GM12878 (cell line): ENCODE measurements at regions not wholly inside any gene's neighbourhood (a gene's known extent, or its start where the extent isn't known, plus 50 kb on each side); places are given as distances from the start of the nearest gene placed in this dataset.

Experiments used
- ATAC-seq: fragments of 200-7000 bp; cut with Tn5 transposase; 3 replicates; pipeline ENCODE4 v1.9.1; 2020; ENCODE audit warnings: mild to moderate bottlenecking, moderate library complexity
- BruUV-seq: library from RNA; stranded (reverse); fragments of 400-500 nt; replicated peaks from 2 replicates; lab custom pipeline; 2021; lab: Mats Ljungman, UMichigan
- CTCF ChIA-PET: fragments of 300-600 bp; sonication (Branson Sonifier 250); formaldehyde crosslinking; extraction: SDS; loops from one replicate; lab custom pipeline; 2021; ENCODE audit warnings: inconsistent platforms; lab: Yijun Ruan, JAX
- POLR2A ChIA-PET: fragments of 350-600 bp; formaldehyde crosslinking; extraction: SDS; loops from one replicate; lab custom pipeline; 2021; ENCODE audit warnings: inconsistent platforms; lab: Charles Lee
- RAD21 ChIA-PET: fragments of 300-600 bp; sonication (Branson Sonifier 250); formaldehyde crosslinking; loops from one replicate; lab custom pipeline; 2023; ENCODE audit warnings: antibody characterized with exemption; ENCODE audit not compliant: unreplicated experiment; lab: Charles Lee
- SMC1A ChIA-PET: fragments of 300-600 bp; sonication (Branson Sonifier 250); formaldehyde crosslinking; loops from one replicate; lab custom pipeline; 2023; ENCODE audit not compliant: unreplicated experiment, uncharacterized antibody; lab: Charles Lee
- DNase-seq: peaks from one replicate; pipeline ENCODE4 v3.0.0-alpha.2; 2011; ENCODE audit warnings: low read depth, low spot score
- FAIRE-seq: peaks from 3 replicates; lab custom pipeline; 2011; peaks lifted over from hg19 to GRCh38; lab: Jason Lieb, UNC
- H2AFZ ChIP-seq: 2 replicates; pipeline ENCODE4 v1.6.0; 2011; ENCODE audit warnings: low read depth, low read length, control low read depth; ENCODE audit not compliant: control insufficient read depth
- H3K27ac ChIP-seq: 2 replicates; pipeline ENCODE4 v1.5.1; 2011; ENCODE audit warnings: control low read depth; ENCODE audit not compliant: control insufficient read depth, insufficient read depth
- H3K27me3 ChIP-seq, 2 experiments: replicated peaks in 1 of 2; 2 replicates each; pipeline versions ENCODE4 v1.6.0 to v1.6.1; 2011; ENCODE audit warnings: low read length in 1 of 2; ENCODE audit not compliant: control insufficient read depth in 2 of 2, insufficient read depth in 2 of 2
- H3K36me3 ChIP-seq, 2 experiments: 2 replicates each; pipeline ENCODE4 v1.5.1; 2011; ENCODE audit warnings: low read length in 1 of 2; ENCODE audit not compliant: control insufficient read depth in 2 of 2, insufficient read depth in 2 of 2
- H3K4me1 ChIP-seq: 2 replicates; pipeline ENCODE4 v1.6.1; 2011; ENCODE audit warnings: mild to moderate bottlenecking, low read length, moderate library complexity, mixed read lengths; ENCODE audit not compliant: control insufficient read depth, insufficient read depth
- H3K4me2 ChIP-seq: 2 replicates; pipeline ENCODE4 v1.6.0; 2011; ENCODE audit warnings: control low read depth; ENCODE audit not compliant: control insufficient read depth, insufficient read depth
- H3K4me3 ChIP-seq: fragments of 200-600 bp; sonication (generic); 2 replicates; pipeline ENCODE4 v1.5.1; 2016
- H3K79me2 ChIP-seq: 2 replicates; pipeline ENCODE4 v1.6.0; 2011; ENCODE audit warnings: low read length; ENCODE audit not compliant: control insufficient read depth, insufficient read depth
- H3K9ac ChIP-seq: 2 replicates; pipeline ENCODE4 v1.8.0; 2011; ENCODE audit warnings: low read length, control low read depth, mixed read lengths; ENCODE audit not compliant: control insufficient read depth, insufficient read depth
- H3K9me3 ChIP-seq: replicated peaks from 3 replicates; pipeline ENCODE4 v1.5.1; 2011; ENCODE audit warnings: mild to moderate bottlenecking, low read length; ENCODE audit not compliant: control insufficient read depth, insufficient read depth
- H4K20me1 ChIP-seq: 2 replicates; pipeline ENCODE4 v1.6.0; 2011; ENCODE audit not compliant: control insufficient read depth, insufficient read depth
- CBFB ChIP-seq: IDR thresholded peaks from 2 replicates; pipeline ENCODE4 v1.6.1; 2016; ENCODE audit warnings: antibody characterized with exemption, low read depth
- CHD2 ChIP-seq: IDR thresholded peaks from 2 replicates; pipeline ENCODE4 v1.6.1; 2011; ENCODE audit warnings: low read depth, low read length, improper control_type of control experiment, borderline replicate concordance
- GABPA ChIP-seq: IDR thresholded peaks from 2 replicates; pipeline ENCODE4 v1.6.1; 2014; ENCODE audit warnings: antibody characterized with exemption, low read depth, mild to moderate bottlenecking, inconsistent platforms
- IRF4 ChIP-seq: IDR thresholded peaks from 2 replicates; pipeline ENCODE4 v1.6.1; 2011; ENCODE audit warnings: low read depth, low read length
- KDM1A ChIP-seq: fragments of 200-600 bp; sonication (generic); IDR thresholded peaks from 2 replicates; pipeline ENCODE4 v1.6.1; 2016; ENCODE audit warnings: borderline replicate concordance
- NR2C1 ChIP-seq: fragments of 450-650 bp; IDR thresholded peaks from 2 replicates; pipeline ENCODE4 v1.6.1; 2017; ENCODE audit warnings: antibody characterized with exemption, mild to moderate bottlenecking, moderate library complexity
- PML ChIP-seq: IDR thresholded peaks from 2 replicates; pipeline ENCODE4 v1.6.1; 2012; ENCODE audit warnings: low read length, inconsistent platforms
- RAD51 ChIP-seq: fragments of 450-650 bp; IDR thresholded peaks from 2 replicates; pipeline ENCODE4 v1.6.1; 2016; ENCODE audit warnings: moderate library complexity, mild to moderate bottlenecking, inconsistent platforms
- RCOR1 ChIP-seq: conservative IDR thresholded peaks from 2 replicates; pipeline ENCODE4 v1.6.1; 2012; ENCODE audit warnings: low read depth, low read length, improper control_type of control experiment
- SPI1 ChIP-seq: IDR thresholded peaks from 2 replicates; pipeline ENCODE4 v1.6.1; 2011; ENCODE audit warnings: low read depth, mild to moderate bottlenecking, low read length, moderate library complexity, borderline replicate concordance; ENCODE audit not compliant: insufficient read depth
- SRF ChIP-seq, 2 experiments: IDR thresholded peaks; 2 replicates each; pipeline ENCODE4 v1.6.1; 2011; ENCODE audit warnings: low read depth in 2 of 2, low read length in 2 of 2, mild to moderate bottlenecking in 1 of 2, moderate library complexity in 1 of 2
- STAT3 ChIP-seq: IDR thresholded peaks from 2 replicates; pipeline ENCODE4 v1.6.1; 2011; ENCODE audit warnings: low read depth, low read length, improper control_type of control experiment
- SUPT20H ChIP-seq: IDR thresholded peaks from 2 replicates; pipeline ENCODE4 v1.6.1; 2011; ENCODE audit warnings: low read depth, mild to moderate bottlenecking, low read length, moderate library complexity, borderline replicate concordance; ENCODE audit not compliant: control insufficient read depth
- ZBED1 ChIP-seq: IDR thresholded peaks from 2 replicates; pipeline ENCODE4 v1.6.1; 2016; ENCODE audit warnings: borderline replicate concordance
- ZNF274 ChIP-seq: IDR thresholded peaks from one replicate; pipeline ENCODE4 v1.8.0; 2011; ENCODE audit not compliant: insufficient read length, insufficient read depth
- ZNF384 ChIP-seq: IDR thresholded peaks from 2 replicates; pipeline ENCODE4 v1.6.1; 2012; ENCODE audit warnings: low read depth, mild to moderate bottlenecking, low read length, improper control_type of control experiment, borderline replicate concordance
- WGBS: methylation state at CpG from one replicate; pipeline ENCODE4 v1.1.6; 2016; ENCODE audit warnings: low lambda C conversion rate; ENCODE audit not compliant: insufficient replicate concordance, insufficient coverage; ENCODE audit errors: missing lambda C conversion rate; 5-methylcytosine and 5-hydroxymethylcytosine counted together
- in situ Hi-C: fragments of 300-500 bp; cut with MboI; formaldehyde crosslinking; loops from 9 replicates; pipeline ENCODE4 v1.14.3; 2018; ENCODE audit warnings: mixed read lengths
- intact Hi-C: fragments of 100-400 bp; cut with micrococcal nuclease; formaldehyde crosslinking; loops from one replicate; pipeline ENCODE4 v1.14.2; 2022; ENCODE audit not compliant: unreplicated experiment
- TF ChIP-seq, protein P1 (sequence below): IDR thresholded peaks from 2 replicates; pipeline ENCODE4 v1.6.1; 2011; ENCODE audit warnings: borderline replicate concordance, low read depth, mild to moderate bottlenecking, moderate library complexity, mixed read lengths, low read length; ENCODE audit not compliant: insufficient read depth; ENCODE audit errors: extremely low read length
- TF ChIP-seq, protein P2 (sequence below): fragments of 450-650 bp; IDR thresholded peaks from 2 replicates; pipeline ENCODE4 v1.6.1; 2018; ENCODE audit warnings: mild to moderate bottlenecking, low read depth, moderate library complexity; ENCODE audit not compliant: partially characterized antibody
- TF ChIP-seq, protein P3 (sequence below): fragments of 150-350 bp; IDR thresholded peaks from 2 replicates; pipeline ENCODE4 v1.6.1; 2016; ENCODE audit warnings: low read depth, low read length

DNA sequence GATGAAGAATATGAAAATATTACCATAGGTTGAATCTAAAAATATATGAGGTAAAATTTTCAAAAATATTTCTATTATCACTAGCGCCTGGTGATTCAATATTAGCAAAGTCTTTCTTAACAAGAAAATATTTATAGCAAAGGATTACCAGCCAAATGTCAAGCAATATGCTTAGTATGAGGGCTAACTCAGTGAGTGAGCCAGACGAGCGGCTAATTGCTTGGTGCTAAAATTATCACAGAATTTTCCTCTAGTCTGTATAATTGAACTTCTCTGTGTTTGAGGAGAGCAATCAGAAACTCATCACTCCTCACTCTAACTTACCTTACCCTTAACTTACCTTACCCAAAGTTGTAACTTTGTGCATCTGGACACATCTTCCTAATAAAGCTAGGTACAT lies 304.9 kb upstream of the PRR16 start:
- intact Hi-C loops, result no loop called here
- Histone ChIP-seq H3K4me3 (no peak overlapping the region), H3K9ac (no peak overlapping the region), H2AFZ (no peak overlapping the region), H3K36me3 (no peaks in the 10 kb centered on the region), H3K27ac (no peak overlapping the region), H4K20me1 (no peaks in the 10 kb centered on the region), H3K9me3 (no peaks in the 10 kb centered on the region), H3K27me3 (no peaks in the 10 kb centered on the region), H3K4me1 (no peaks in the 10 kb centered on the region), H3K4me2 (no peak overlapping the region), H3K79me2 (no peaks in the 10 kb centered on the region)
- in situ Hi-C loops, result no loop called here
- ChIA-PET POLR2A (no interaction called here), SMC1A (no interaction called here), RAD21 (no interaction called here), CTCF (no interaction called here)
- BruUV-seq, result no TSS peak
- TF ChIP-seq SRF (IDR thresholded peaks at IDR 0.05; ENCODE audit: low read depth in 2 of 2, low read length in 2 of 2) (no peak), CHD2 (no peak), CBFB (no peak), GABPA (no peak), KDM1A (no peak), PML (no peak), RAD51 (no peak), ZNF384 (no peak), SUPT20H (no peak), STAT3 (no peak), IRF4 (no peak), ZBED1 (no peak), SPI1 (no peak), NR2C1 (no peak), ZNF274 (no peak), RCOR1 (no peak)
- TF ChIP-seq, protein P1, sequence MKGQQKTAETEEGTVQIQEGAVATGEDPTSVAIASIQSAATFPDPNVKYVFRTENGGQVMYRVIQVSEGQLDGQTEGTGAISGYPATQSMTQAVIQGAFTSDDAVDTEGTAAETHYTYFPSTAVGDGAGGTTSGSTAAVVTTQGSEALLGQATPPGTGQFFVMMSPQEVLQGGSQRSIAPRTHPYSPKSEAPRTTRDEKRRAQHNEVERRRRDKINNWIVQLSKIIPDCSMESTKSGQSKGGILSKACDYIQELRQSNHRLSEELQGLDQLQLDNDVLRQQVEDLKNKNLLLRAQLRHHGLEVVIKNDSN, result no peak
- TF ChIP-seq, protein P2, sequence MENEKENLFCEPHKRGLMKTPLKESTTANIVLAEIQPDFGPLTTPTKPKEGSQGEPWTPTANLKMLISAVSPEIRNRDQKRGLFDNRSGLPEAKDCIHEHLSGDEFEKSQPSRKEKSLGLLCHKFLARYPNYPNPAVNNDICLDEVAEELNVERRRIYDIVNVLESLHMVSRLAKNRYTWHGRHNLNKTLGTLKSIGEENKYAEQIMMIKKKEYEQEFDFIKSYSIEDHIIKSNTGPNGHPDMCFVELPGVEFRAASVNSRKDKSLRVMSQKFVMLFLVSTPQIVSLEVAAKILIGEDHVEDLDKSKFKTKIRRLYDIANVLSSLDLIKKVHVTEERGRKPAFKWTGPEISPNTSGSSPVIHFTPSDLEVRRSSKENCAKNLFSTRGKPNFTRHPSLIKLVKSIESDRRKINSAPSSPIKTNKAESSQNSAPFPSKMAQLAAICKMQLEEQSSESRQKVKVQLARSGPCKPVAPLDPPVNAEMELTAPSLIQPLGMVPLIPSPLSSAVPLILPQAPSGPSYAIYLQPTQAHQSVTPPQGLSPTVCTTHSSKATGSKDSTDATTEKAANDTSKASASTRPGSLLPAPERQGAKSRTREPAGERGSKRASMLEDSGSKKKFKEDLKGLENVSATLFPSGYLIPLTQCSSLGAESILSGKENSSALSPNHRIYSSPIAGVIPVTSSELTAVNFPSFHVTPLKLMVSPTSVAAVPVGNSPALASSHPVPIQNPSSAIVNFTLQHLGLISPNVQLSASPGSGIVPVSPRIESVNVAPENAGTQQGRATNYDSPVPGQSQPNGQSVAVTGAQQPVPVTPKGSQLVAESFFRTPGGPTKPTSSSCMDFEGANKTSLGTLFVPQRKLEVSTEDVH, result no peak
- TF ChIP-seq, protein P3, sequence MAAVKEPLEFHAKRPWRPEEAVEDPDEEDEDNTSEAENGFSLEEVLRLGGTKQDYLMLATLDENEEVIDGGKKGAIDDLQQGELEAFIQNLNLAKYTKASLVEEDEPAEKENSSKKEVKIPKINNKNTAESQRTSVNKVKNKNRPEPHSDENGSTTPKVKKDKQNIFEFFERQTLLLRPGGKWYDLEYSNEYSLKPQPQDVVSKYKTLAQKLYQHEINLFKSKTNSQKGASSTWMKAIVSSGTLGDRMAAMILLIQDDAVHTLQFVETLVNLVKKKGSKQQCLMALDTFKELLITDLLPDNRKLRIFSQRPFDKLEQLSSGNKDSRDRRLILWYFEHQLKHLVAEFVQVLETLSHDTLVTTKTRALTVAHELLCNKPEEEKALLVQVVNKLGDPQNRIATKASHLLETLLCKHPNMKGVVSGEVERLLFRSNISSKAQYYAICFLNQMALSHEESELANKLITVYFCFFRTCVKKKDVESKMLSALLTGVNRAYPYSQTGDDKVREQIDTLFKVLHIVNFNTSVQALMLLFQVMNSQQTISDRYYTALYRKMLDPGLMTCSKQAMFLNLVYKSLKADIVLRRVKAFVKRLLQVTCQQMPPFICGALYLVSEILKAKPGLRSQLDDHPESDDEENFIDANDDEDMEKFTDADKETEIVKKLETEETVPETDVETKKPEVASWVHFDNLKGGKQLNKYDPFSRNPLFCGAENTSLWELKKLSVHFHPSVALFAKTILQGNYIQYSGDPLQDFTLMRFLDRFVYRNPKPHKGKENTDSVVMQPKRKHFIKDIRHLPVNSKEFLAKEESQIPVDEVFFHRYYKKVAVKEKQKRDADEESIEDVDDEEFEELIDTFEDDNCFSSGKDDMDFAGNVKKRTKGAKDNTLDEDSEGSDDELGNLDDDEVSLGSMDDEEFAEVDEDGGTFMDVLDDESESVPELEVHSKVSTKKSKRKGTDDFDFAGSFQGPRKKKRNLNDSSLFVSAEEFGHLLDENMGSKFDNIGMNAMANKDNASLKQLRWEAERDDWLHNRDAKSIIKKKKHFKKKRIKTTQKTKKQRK, result no peak
- FAIRE-seq (peak; percentile 13), ATAC-seq (no peak), DNase-seq (no peak)
- 30% methylated on average over 3 of the region's 3 CpGs for WGBS
